Keratinocyte (primary cell): ENCODE measurements at regions not wholly inside any gene's neighbourhood (a gene's known extent, or its start where the extent isn't known, plus 50 kb on each side); places are given as distances from the start of the nearest gene placed in this dataset.

Experiments used
- DNase-seq: peaks from one replicate; pipeline ENCODE4 v3.0.0-alpha.2; 2011; ENCODE audit warnings: low read depth, missing footprints, low spot score
- FAIRE-seq: peaks from 2 replicates; lab custom pipeline; 2011; peaks lifted over from hg19 to GRCh38; lab: Jason Lieb, UNC
- H2AFZ ChIP-seq: 2 replicates; pipeline ENCODE4 v1.6.0; 2012; ENCODE audit warnings: low read length, control low read depth, inconsistent platforms; ENCODE audit not compliant: control insufficient read depth
- H3K27ac ChIP-seq: 2 replicates; pipeline ENCODE4 v1.5.1; 2011; ENCODE audit warnings: low read length; ENCODE audit not compliant: control insufficient read depth, insufficient read depth
- H3K27me3 ChIP-seq: 3 replicates; pipeline ENCODE4 v1.6.0; 2011; ENCODE audit warnings: low read length; ENCODE audit not compliant: control insufficient read depth, insufficient read depth; ENCODE audit errors: extremely low read depth
- H3K36me3 ChIP-seq, 2 experiments: 2 replicates in 1 of 2; 3 replicates in 1 of 2; pipeline ENCODE4 v1.5.1; 2011; ENCODE audit warnings: low read length in 2 of 2, mild to moderate bottlenecking in 1 of 2; ENCODE audit not compliant: control insufficient read depth in 2 of 2, insufficient read depth in 2 of 2; ENCODE audit errors: extremely low read depth in 1 of 2
- H3K4me1 ChIP-seq: 3 replicates; pipeline ENCODE4 v1.5.1; 2011; ENCODE audit warnings: low read length; ENCODE audit not compliant: control insufficient read depth, insufficient read depth; ENCODE audit errors: extremely low read depth
- H3K4me2 ChIP-seq: 3 replicates; pipeline ENCODE4 v1.6.0; 2011; ENCODE audit warnings: low read depth, low read length; ENCODE audit not compliant: control insufficient read depth, insufficient read depth; ENCODE audit errors: extremely low read depth
- H3K4me3 ChIP-seq, 3 experiments: fragments of 200-600 bp in 1 of 3; sonication (generic) in 1 of 3; 2 replicates in 2 of 3; 3 replicates in 1 of 3; pipeline ENCODE4 v1.5.1; 2011 to 2016; ENCODE audit warnings: low read length in 3 of 3, mild to moderate bottlenecking in 3 of 3, control low read depth in 2 of 3, inconsistent platforms in 1 of 3, low read depth in 1 of 3, mixed read lengths in 1 of 3, mixed run types in 1 of 3, moderate library complexity in 1 of 3; ENCODE audit not compliant: control insufficient read depth in 2 of 3, insufficient read depth in 2 of 3; ENCODE audit errors: extremely low read depth in 1 of 3
- H3K79me2 ChIP-seq: 2 replicates; pipeline ENCODE4 v1.6.0; 2012; ENCODE audit warnings: low read length; ENCODE audit not compliant: control insufficient read depth, insufficient read depth
- H3K9ac ChIP-seq: 3 replicates; pipeline ENCODE4 v1.6.0; 2011; ENCODE audit warnings: low read length; ENCODE audit not compliant: control insufficient read depth, insufficient read depth; ENCODE audit errors: extremely low read depth
- H3K9me1 ChIP-seq: 3 replicates; pipeline ENCODE4 v1.6.0; 2011; ENCODE audit warnings: low read length; ENCODE audit not compliant: control insufficient read depth, insufficient read depth; ENCODE audit errors: extremely low read depth
- H3K9me3 ChIP-seq: 2 replicates; pipeline ENCODE4 v1.5.1; 2012; ENCODE audit warnings: low read depth, low read length; ENCODE audit not compliant: control insufficient read depth
- H4K20me1 ChIP-seq: 3 replicates; pipeline ENCODE4 v1.6.0; 2011; ENCODE audit warnings: low read length; ENCODE audit not compliant: control insufficient read depth, insufficient read depth; ENCODE audit errors: extremely low read depth
- CTCF ChIP-seq, 3 experiments: IDR thresholded peaks in 1 of 3; conservative IDR thresholded peaks in 1 of 3; optimal IDR thresholded peaks in 1 of 3; 2 replicates in 2 of 3; 3 replicates in 1 of 3; pipeline versions ENCODE3 to v1.5.1; 2011; ENCODE audit warnings: low read length in 3 of 3, mild to moderate bottlenecking in 3 of 3, moderate library complexity in 2 of 3, control low read depth in 1 of 3, inconsistent platforms in 1 of 3; ENCODE audit not compliant: insufficient read depth in 2 of 3; ENCODE audit errors: extremely low read depth in 1 of 3
- EZH2 ChIP-seq: IDR thresholded peaks from one replicate; pipeline ENCODE4 v1.6.1; 2012; ENCODE audit warnings: inconsistent platforms, mild to moderate bottlenecking, low read length, moderate library complexity
- dilution Hi-C: fragments of 300-500 bp; cut with MboI; formaldehyde crosslinking; loops from one replicate; pipeline ENCODE4 v1.7.0; 2020; ENCODE audit warnings: low sequenced_read_pairs; ENCODE audit not compliant: extremely low pct_ligation_motif_present

GRCh38 chr4:154005171-154005520 is 216.3 kb upstream of the SFRP2 start:
- no peak for DNase-seq
- Histone ChIP-seq H3K79me2 (no peaks in the 10 kb centered on the region), H3K36me3 (no peaks in the 10 kb centered on the region), H3K27ac (no peak overlapping the region), H3K4me2 (no peak overlapping the region), H3K9ac (no peak overlapping the region), H3K27me3 (no peaks in the 10 kb centered on the region), H3K9me1 (no peaks in the 10 kb centered on the region), H2AFZ (no peak overlapping the region), H3K4me1 (no peaks in the 10 kb centered on the region), H4K20me1 (no peaks in the 10 kb centered on the region), H3K9me3 (no peaks in the 10 kb centered on the region), H3K4me3 (no peak overlapping the region)
- TF ChIP-seq CTCF (optimal IDR thresholded peaks at IDR 0.05 in 1 of 3, IDR thresholded peaks at IDR 0.05 in 1 of 3, conservative IDR thresholded peaks at IDR 0.05 in 1 of 3; ENCODE audit: extremely low read depth in 1 of 3, insufficient read depth in 2 of 3, low read length in 3 of 3) = no peak
- TF ChIP-seq EZH2 = no peak
- dilution Hi-C loops = no loop called here
- no peak for FAIRE-seq

GRCh38 chr4:154004507-154005170 is 215.8 kb upstream of the SFRP2 start:
- no peak for TF ChIP-seq EZH2
- no peak for TF ChIP-seq CTCF (optimal IDR thresholded peaks at IDR 0.05 in 1 of 3, IDR thresholded peaks at IDR 0.05 in 1 of 3, conservative IDR thresholded peaks at IDR 0.05 in 1 of 3; ENCODE audit: extremely low read depth in 1 of 3, insufficient read depth in 2 of 3, low read length in 3 of 3)
- Histone ChIP-seq H3K4me1 (no peaks in the 10 kb centered on the region), H3K27me3 (no peaks in the 10 kb centered on the region), H3K9me1 (no peaks in the 10 kb centered on the region), H3K9me3 (no peaks in the 10 kb centered on the region), H3K4me2 (no peak overlapping the region), H3K9ac (no peak overlapping the region), H3K79me2 (no peaks in the 10 kb centered on the region), H2AFZ (no peak overlapping the region), H4K20me1 (no peaks in the 10 kb centered on the region), H3K36me3 (no peaks in the 10 kb centered on the region), H3K27ac (no peak overlapping the region), H3K4me3 (no peak overlapping the region)
- dilution Hi-C loops = no loop called here
- no peak for FAIRE-seq
- DNase-seq = no peak
